ENCODE measurements at regions not wholly inside any gene's neighbourhood (a gene's known extent, or its start where the extent isn't known, plus 50 kb on each side); places are given as distances from the start of the nearest gene placed in this dataset.

- no peak for DNase-seq
- peaks cover 0 to 3% (median 0%) of the 10 kb centered on the region in 7 donors for H3K27me3 ChIP-seq
- TF ChIP-seq, protein P1, sequence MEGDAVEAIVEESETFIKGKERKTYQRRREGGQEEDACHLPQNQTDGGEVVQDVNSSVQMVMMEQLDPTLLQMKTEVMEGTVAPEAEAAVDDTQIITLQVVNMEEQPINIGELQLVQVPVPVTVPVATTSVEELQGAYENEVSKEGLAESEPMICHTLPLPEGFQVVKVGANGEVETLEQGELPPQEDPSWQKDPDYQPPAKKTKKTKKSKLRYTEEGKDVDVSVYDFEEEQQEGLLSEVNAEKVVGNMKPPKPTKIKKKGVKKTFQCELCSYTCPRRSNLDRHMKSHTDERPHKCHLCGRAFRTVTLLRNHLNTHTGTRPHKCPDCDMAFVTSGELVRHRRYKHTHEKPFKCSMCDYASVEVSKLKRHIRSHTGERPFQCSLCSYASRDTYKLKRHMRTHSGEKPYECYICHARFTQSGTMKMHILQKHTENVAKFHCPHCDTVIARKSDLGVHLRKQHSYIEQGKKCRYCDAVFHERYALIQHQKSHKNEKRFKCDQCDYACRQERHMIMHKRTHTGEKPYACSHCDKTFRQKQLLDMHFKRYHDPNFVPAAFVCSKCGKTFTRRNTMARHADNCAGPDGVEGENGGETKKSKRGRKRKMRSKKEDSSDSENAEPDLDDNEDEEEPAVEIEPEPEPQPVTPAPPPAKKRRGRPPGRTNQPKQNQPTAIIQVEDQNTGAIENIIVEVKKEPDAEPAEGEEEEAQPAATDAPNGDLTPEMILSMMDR (IDR thresholded peaks at IDR 0.05), result no peak
- H3K9me3 ChIP-seq, result peaks cover 0 to 3% (median 0%) of the 10 kb centered on the region in 11 donors
- ATAC-seq, result no peak
- no peaks in the 10 kb centered on the region for H3K36me3 ChIP-seq
- H3K4me3 ChIP-seq, result no peak overlapping the region
- 81 to 86% methylated on average over 4 of the region's 4 CpGs for WGBS, 2 donors
- H3K4me1 ChIP-seq, result no peaks in the 10 kb centered on the region
- intact Hi-C loops (cut with DNase I), result no loop called here
- no peak overlapping the region for H3K27ac ChIP-seq
Measured at GRCh38 chr3:2036076-2036475, 62.6 kb upstream of the CNTN4 start.

- TF ChIP-seq, protein P1 (IDR thresholded peaks at IDR 0.05), result no peak
- intact Hi-C loops (cut with DNase I), result no loop called here
- H3K27me3 ChIP-seq, result no peaks in the 10 kb centered on the region
- no peak for DNase-seq
- H3K4me3 ChIP-seq, result no peak overlapping the region
- no peaks in the 10 kb centered on the region for H3K36me3 ChIP-seq
- WGBS, 2 donors, result 83 to 86% methylated on average over 3 of the region's 3 CpGs
- no peak for ATAC-seq
- no peaks in the 10 kb centered on the region for H3K9me3 ChIP-seq
- no peaks in the 10 kb centered on the region for H3K4me1 ChIP-seq
- H3K27ac ChIP-seq, result no peak overlapping the region
Measured at GRCh38 chr3:2041931-2042330, 56.7 kb upstream of the CNTN4 start.
